HG03571 (cell line): ENCODE measurements at regions not wholly inside any gene's neighbourhood (a gene's known extent, or its start where the extent isn't known, plus 50 kb on each side); places are given as distances from the start of the nearest gene placed in this dataset.
"Not testable (repeated sequence)": the region's sequence is repeated elsewhere in the genome, so short reads cannot be mapped to it uniquely, and the experiment has no call there.

ENCODE experiments used
- ATAC-seq: cut with Tn5 transposase; IDR thresholded peaks from one replicate; pipeline ENCODE4 v1.9.1; 2021; ENCODE audit not compliant: unreplicated experiment

GRCh38 chr10:3281941-3282673 is 109.5 kb upstream of the PITRM1 start:
- ATAC-seq: no peak

- no peak for ATAC-seq
These were observed 106.2 kb upstream of the PITRM1 start for GRCh38 chr10:3278771-3279170.

GRCh38 chr10:3277566-3277965 is 105.0 kb upstream of the PITRM1 start:
- no peak for ATAC-seq

GRCh38 chr10:3274414-3274813 is 101.8 kb upstream of the PITRM1 start:
- no peak for ATAC-seq

GRCh38 chr10:3273966-3274365 is 101.4 kb upstream of the PITRM1 start:
- ATAC-seq: no peak

GRCh38 chr10:3272300-3272699 is 99.7 kb upstream of the PITRM1 start:
- no peak for ATAC-seq

- ATAC-seq: no peak
These were observed 99.0 kb upstream of the PITRM1 start for GRCh38 chr10:3271354-3272115.

- ATAC-seq: no peak
These were observed 98.2 kb upstream of the PITRM1 start for GRCh38 chr10:3270577-3271316.

GRCh38 chr10:3268025-3268424 is 95.4 kb upstream of the PITRM1 start:
- no peak for ATAC-seq

GRCh38 chr10:3265088-3265487 is 92.5 kb upstream of the PITRM1 start:
- ATAC-seq: no peak

GRCh38 chr10:3264161-3264761 is 91.7 kb upstream of the PITRM1 start:
- ATAC-seq: no peak

GRCh38 chr10:3263747-3264146 is 91.2 kb upstream of the PITRM1 start:
- ATAC-seq: no peak

GRCh38 chr10:3263082-3263481 is 90.5 kb upstream of the PITRM1 start:
- ATAC-seq: no peak

GRCh38 chr10:3261921-3262320 is 89.3 kb upstream of the PITRM1 start:
- ATAC-seq: no peak

- no peak for ATAC-seq
These were observed 87.7 kb upstream of the PITRM1 start for GRCh38 chr10:3260066-3260834.

- ATAC-seq: no peak
These were observed 86.9 kb upstream of the PITRM1 start for GRCh38 chr10:3259499-3259898.

GRCh38 chr10:3258394-3258793 is 85.8 kb upstream of the PITRM1 start:
- ATAC-seq: no peak

GRCh38 chr10:3255616-3256015 is 83.0 kb upstream of the PITRM1 start:
- ATAC-seq: no peak

GRCh38 chr10:3255075-3255474 is 82.5 kb upstream of the PITRM1 start:
- ATAC-seq: no peak

GRCh38 chr10:3253974-3254373 is 81.4 kb upstream of the PITRM1 start:
- ATAC-seq: not testable (repeated sequence)

- no peak for ATAC-seq
These were observed 78.6 kb upstream of the PITRM1 start for GRCh38 chr10:3251172-3251571.
